Neural progenitor cell (in vitro differentiated cells): ENCODE measurements at regions not wholly inside any gene's neighbourhood (a gene's known extent, or its start where the extent isn't known, plus 50 kb on each side); places are given as distances from the start of the nearest gene placed in this dataset.
"Not testable (repeated sequence)": the region's sequence is repeated elsewhere in the genome, so short reads cannot be mapped to it uniquely, and the experiment has no call there.

Experiments used
- DNase-seq: peaks from one replicate; pipeline ENCODE4 v3.0.0-alpha.2; 2016; ENCODE audit warnings: low spot score
- H2AFZ ChIP-seq: fragments of 200-600 bp; sonication (generic); replicated peaks from 2 replicates; pipeline ENCODE4 v1.6.1; 2016; ENCODE audit warnings: antibody characterized with exemption
- H3F3A ChIP-seq: fragments of 200-600 bp; sonication (generic); 2 replicates; pipeline ENCODE4 v1.6.1; 2016; ENCODE audit warnings: antibody characterized with exemption, low read depth
- H3K27ac ChIP-seq: fragments of 200-600 bp; sonication (generic); 2 replicates; pipeline ENCODE4 v1.5.1; 2016; ENCODE audit warnings: mild to moderate bottlenecking
- H3K27me3 ChIP-seq: fragments of 200-600 bp; sonication (generic); 2 replicates; pipeline ENCODE4 v1.6.1; 2016; ENCODE audit warnings: mild to moderate bottlenecking, moderate library complexity
- H3K36me3 ChIP-seq: fragments of 200-600 bp; sonication (generic); 2 replicates; pipeline ENCODE4 v1.5.1; 2016
- H3K4me1 ChIP-seq: fragments of 200-600 bp; sonication (generic); 2 replicates; pipeline ENCODE4 v1.6.1; 2016; ENCODE audit warnings: mixed run types
- H3K4me2 ChIP-seq: fragments of 200-600 bp; sonication (generic); 2 replicates; pipeline ENCODE4 v1.6.1; 2016
- H3K4me3 ChIP-seq: fragments of 200-600 bp; sonication (generic); 2 replicates; pipeline ENCODE4 v1.5.1; 2016
- H3K79me2 ChIP-seq: fragments of 200-600 bp; sonication (generic); 2 replicates; pipeline ENCODE4 v1.6.1; 2016; ENCODE audit warnings: low read depth
- H3K9ac ChIP-seq: fragments of 200-600 bp; sonication (generic); 2 replicates; pipeline ENCODE4 v1.6.1; 2016
- H3K9me3 ChIP-seq: fragments of 200-600 bp; sonication (generic); 2 replicates; pipeline ENCODE4 v1.5.1; 2016; ENCODE audit warnings: low read depth
- H4K20me1 ChIP-seq: fragments of 200-600 bp; sonication (generic); 2 replicates; pipeline ENCODE4 v1.6.1; 2016; ENCODE audit warnings: low read depth
- H3K27ac Mint-ChIP-seq: 3 replicates; pipeline ENCODE4 v1.8.0; 2021; ENCODE audit warnings: mixed read lengths
- H3K27me3 Mint-ChIP-seq: 2 replicates; pipeline ENCODE4 v1.8.0; 2022; ENCODE audit warnings: low read depth, mild to moderate bottlenecking, inconsistent platforms, moderate library complexity, mixed read lengths; ENCODE audit not compliant: insufficient read depth
- H3K36me3 Mint-ChIP-seq: 3 replicates; pipeline ENCODE4 v1.8.0; 2021; ENCODE audit warnings: mixed read lengths
- H3K4me1 Mint-ChIP-seq: 3 replicates; pipeline ENCODE4 v1.8.0; 2021; ENCODE audit warnings: mixed read lengths
- H3K4me3 Mint-ChIP-seq: 3 replicates; pipeline ENCODE4 v1.8.0; 2021; ENCODE audit warnings: mild to moderate bottlenecking, moderate library complexity, mixed read lengths
- H3K9me3 Mint-ChIP-seq: 3 replicates; pipeline ENCODE4 v1.8.0; 2020; ENCODE audit warnings: mixed read lengths
- EZH2 ChIP-seq: fragments of 200-600 bp; sonication (generic); IDR thresholded peaks from 2 replicates; pipeline ENCODE4 v1.6.1; 2017; ENCODE audit warnings: antibody characterized with exemption, mild to moderate bottlenecking, moderate library complexity
- EZH2phosphoT487 ChIP-seq: fragments of 200-600 bp; sonication (generic); IDR thresholded peaks from 2 replicates; pipeline ENCODE4 v1.6.1; 2017; ENCODE audit warnings: antibody characterized with exemption
- TF ChIP-seq, protein P1 (sequence below): fragments of 200-600 bp; sonication (generic); IDR thresholded peaks from 2 replicates; pipeline ENCODE4 v1.5.1; 2017; ENCODE audit warnings: antibody characterized with exemption, mild to moderate bottlenecking

DNA sequence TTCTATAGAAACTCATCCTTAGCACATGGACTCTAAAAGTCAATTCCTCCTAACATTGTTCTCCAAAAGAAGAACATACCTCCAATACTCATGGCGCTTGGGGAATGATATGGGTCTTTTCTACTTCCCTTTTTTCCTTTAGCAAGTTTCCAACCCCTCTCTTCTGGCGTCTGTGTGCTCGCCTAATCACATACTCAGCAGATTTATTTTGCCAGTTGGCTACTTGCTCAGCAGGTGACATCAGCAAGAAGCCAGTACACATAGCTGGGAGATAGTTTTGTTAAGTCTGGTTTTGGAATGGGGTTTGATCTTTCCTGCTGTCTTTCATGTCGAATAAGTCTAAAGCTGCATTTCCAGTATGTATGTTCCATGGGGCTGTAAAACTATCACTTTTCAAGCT, 193.8 kb downstream of the POM121L12 start:
- Histone ChIP-seq H3K27ac (no peak overlapping the region), H3K36me3 (no peaks in the 10 kb centered on the region), H3K27me3 (no peaks in the 10 kb centered on the region), H3K9me3 (no peaks in the 10 kb centered on the region), H3K9ac (no peak overlapping the region), H2AFZ (no peak overlapping the region), H3K79me2 (no peaks in the 10 kb centered on the region), H4K20me1 (no peaks in the 10 kb centered on the region), H3K4me3 (no peak overlapping the region), H3K4me1 (no peaks in the 10 kb centered on the region), H3K4me2 (no peak overlapping the region), H3F3A (no peaks in the 10 kb centered on the region)
- TF ChIP-seq EZH2phosphoT487 (no peak), EZH2 (no peak)
- TF ChIP-seq, protein P1, sequence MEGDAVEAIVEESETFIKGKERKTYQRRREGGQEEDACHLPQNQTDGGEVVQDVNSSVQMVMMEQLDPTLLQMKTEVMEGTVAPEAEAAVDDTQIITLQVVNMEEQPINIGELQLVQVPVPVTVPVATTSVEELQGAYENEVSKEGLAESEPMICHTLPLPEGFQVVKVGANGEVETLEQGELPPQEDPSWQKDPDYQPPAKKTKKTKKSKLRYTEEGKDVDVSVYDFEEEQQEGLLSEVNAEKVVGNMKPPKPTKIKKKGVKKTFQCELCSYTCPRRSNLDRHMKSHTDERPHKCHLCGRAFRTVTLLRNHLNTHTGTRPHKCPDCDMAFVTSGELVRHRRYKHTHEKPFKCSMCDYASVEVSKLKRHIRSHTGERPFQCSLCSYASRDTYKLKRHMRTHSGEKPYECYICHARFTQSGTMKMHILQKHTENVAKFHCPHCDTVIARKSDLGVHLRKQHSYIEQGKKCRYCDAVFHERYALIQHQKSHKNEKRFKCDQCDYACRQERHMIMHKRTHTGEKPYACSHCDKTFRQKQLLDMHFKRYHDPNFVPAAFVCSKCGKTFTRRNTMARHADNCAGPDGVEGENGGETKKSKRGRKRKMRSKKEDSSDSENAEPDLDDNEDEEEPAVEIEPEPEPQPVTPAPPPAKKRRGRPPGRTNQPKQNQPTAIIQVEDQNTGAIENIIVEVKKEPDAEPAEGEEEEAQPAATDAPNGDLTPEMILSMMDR = no peak
- Mint-ChIP-seq H3K9me3 (peaks cover 2% of the 10 kb centered on the region), H3K4me1 (peaks cover 4% of the 10 kb centered on the region), H3K27ac (no peak overlapping the region), H3K27me3 (no peaks in the 10 kb centered on the region), H3K36me3 (no peaks in the 10 kb centered on the region), H3K4me3 (no peak overlapping the region)
- no peak for DNase-seq

DNA sequence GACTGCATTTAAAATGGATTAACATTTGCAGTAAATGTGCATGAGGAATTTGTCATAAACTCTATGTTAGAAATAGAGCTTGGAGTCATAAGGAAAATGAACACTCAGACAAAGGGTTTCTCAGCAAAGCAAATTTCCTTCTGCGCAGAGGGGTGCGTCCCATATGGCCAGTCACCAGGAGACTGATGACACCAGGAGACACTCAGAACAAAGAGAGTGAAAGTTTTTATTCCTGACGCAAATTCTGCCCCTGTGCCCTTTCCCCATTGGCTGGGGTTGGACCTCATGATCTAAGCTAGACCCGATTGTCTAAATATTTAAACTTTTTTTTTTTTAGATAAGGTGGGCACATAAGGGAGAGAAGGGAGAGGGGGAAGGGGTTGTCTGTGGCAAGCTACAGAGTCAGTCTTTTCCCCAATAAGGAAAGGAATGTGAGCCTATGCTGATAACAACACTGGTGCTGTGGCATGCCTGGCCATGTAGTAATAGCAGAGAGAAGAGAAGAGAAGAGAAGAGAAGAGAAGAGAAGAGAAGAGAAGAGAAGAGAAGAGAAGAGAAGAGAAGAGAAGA, 202.0 kb downstream of the POM121L12 start:
- Histone ChIP-seq H3K9me3 (no peaks in the 10 kb centered on the region), H3K36me3 (no peaks in the 10 kb centered on the region), H3K4me3 (no peak overlapping the region), H3K79me2 (no peaks in the 10 kb centered on the region), H3F3A (no peaks in the 10 kb centered on the region), H3K9ac (no peak overlapping the region), H3K4me2 (no peak overlapping the region), H2AFZ (peak overlapping the region; percentile 64), H3K27me3 (no peaks in the 10 kb centered on the region), H4K20me1 (no peaks in the 10 kb centered on the region), H3K27ac (no peak overlapping the region), H3K4me1 (no peaks in the 10 kb centered on the region)
- no peak overlapping the region for H3K4me3 Mint-ChIP-seq
- H3K27ac Mint-ChIP-seq = no peak overlapping the region
- DNase-seq = no peak
- H3K36me3 Mint-ChIP-seq = no peaks in the 10 kb centered on the region
- no peaks in the 10 kb centered on the region for H3K4me1 Mint-ChIP-seq
- TF ChIP-seq, protein P1 = no peak
- TF ChIP-seq EZH2 = no peak
- TF ChIP-seq EZH2phosphoT487 = no peak
- H3K9me3 Mint-ChIP-seq = peaks cover 4% of the 10 kb centered on the region
- H3K27me3 Mint-ChIP-seq = no peaks in the 10 kb centered on the region

DNA sequence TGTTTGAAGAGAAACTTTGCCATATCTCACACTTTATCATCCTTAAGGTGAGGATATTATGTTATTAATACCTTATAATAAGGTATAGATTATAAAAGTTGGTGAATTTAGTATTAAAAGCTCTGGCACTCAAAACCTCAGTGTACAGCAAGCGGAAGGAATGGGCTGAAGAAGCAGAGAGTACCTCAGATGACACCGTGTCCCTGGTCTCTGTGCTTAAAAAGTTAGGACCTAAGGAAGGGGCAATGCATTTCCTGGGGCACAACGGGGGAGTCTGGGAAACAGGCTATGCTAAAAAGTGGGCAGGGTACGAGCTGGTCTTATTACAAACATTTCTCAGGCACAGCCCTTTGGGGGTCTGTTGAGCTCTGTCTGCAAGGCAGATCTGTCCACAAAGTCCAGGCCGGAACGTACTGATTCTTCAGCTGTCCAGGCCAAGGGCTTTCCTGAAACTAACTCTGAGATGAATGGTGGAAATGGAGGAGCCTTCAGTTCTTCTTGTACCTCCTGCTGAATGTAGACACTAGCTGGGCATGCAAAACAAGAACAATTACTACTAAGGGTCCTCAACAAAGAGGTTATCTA, 202.7 kb downstream of the POM121L12 start:
- Histone ChIP-seq H3F3A (no peaks in the 10 kb centered on the region), H3K4me2 (no peak overlapping the region), H4K20me1 (no peaks in the 10 kb centered on the region), H3K9ac (no peak overlapping the region), H3K4me1 (no peaks in the 10 kb centered on the region), H2AFZ (peak overlapping the region; percentile 64), H3K27me3 (no peaks in the 10 kb centered on the region), H3K4me3 (no peak overlapping the region), H3K79me2 (no peaks in the 10 kb centered on the region), H3K36me3 (no peaks in the 10 kb centered on the region), H3K9me3 (no peaks in the 10 kb centered on the region), H3K27ac (no peak overlapping the region)
- Mint-ChIP-seq H3K27ac (no peak overlapping the region), H3K4me1 (no peaks in the 10 kb centered on the region), H3K4me3 (no peak overlapping the region), H3K9me3 (peaks cover 4% of the 10 kb centered on the region), H3K27me3 (no peaks in the 10 kb centered on the region), H3K36me3 (no peaks in the 10 kb centered on the region)
- TF ChIP-seq EZH2phosphoT487 = no peak
- TF ChIP-seq, protein P1 = no peak
- no peak for TF ChIP-seq EZH2
- no peak for DNase-seq

DNA sequence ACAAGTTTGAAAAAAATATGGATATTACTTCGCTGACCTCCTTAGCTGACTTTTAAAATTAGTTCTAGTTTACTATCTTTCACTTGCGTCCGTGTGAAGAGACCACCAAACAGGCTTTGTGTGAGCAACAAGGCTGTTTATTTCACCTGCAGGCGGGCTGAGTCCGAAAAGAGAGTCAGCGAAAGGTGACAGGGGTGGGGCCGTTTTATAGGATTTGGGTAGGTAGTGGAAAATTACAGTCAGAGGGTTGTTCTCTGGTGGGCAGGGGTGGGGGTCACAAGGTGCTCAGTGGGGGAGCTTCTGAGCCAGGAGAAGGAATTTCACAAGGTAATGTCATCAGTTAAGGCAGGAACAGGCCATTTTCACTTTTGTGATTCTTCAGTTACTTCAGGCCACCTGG, 203.7 kb downstream of the POM121L12 start:
- H3K4me1 Mint-ChIP-seq, H3F3A ChIP-seq, H3K79me2 ChIP-seq, H3K27me3 Mint-ChIP-seq, H3K4me3 Mint-ChIP-seq, H4K20me1 ChIP-seq, H2AFZ ChIP-seq, H3K27ac ChIP-seq, H3K4me3 ChIP-seq, H3K4me1 ChIP-seq, H3K9me3 ChIP-seq, H3K27me3 ChIP-seq, H3K4me2 ChIP-seq, DNase-seq, H3K9me3 Mint-ChIP-seq, H3K9ac ChIP-seq, H3K36me3 Mint-ChIP-seq, H3K27ac Mint-ChIP-seq, H3K36me3 ChIP-seq: not testable (repeated sequence)
